GM12892 (cell line): ENCODE measurements at regions not wholly inside any gene's neighbourhood (a gene's known extent, or its start where the extent isn't known, plus 50 kb on each side); places are given as distances from the start of the nearest gene placed in this dataset.

Experiments
- DNase-seq: peaks from one replicate; pipeline ENCODE4 v3.0.0; 2011; ENCODE audit not compliant: insufficient read length
- FAIRE-seq: peaks from 2 replicates; lab custom pipeline; 2011; peaks lifted over from hg19 to GRCh38; lab: Jason Lieb, UNC
- POLR2A ChIP-seq: IDR thresholded peaks from 2 replicates; pipeline ENCODE4 v1.6.1; 2011; ENCODE audit warnings: low read depth, low read length, control low read depth
- POLR2AphosphoS5 ChIP-seq: IDR thresholded peaks from 2 replicates; pipeline ENCODE4 v1.6.1; 2011; ENCODE audit warnings: low read depth, low read length, control low read depth
- TAF1 ChIP-seq: IDR thresholded peaks from 2 replicates; pipeline ENCODE4 v1.6.1; 2011; ENCODE audit warnings: low read depth, mild to moderate bottlenecking, control low read depth, low read length, borderline replicate concordance

- TF ChIP-seq POLR2AphosphoS5 = no peak
- no peak for TF ChIP-seq POLR2A
- no peak for TF ChIP-seq TAF1
- DNase-seq = no peak
- FAIRE-seq = no peak
Measured at GRCh38 chr6:66605011-66605410, 898.0 kb upstream of the EYS start.

- DNase-seq (no peak), FAIRE-seq (no peak)
- TF ChIP-seq POLR2A = no peak
- no peak for TF ChIP-seq POLR2AphosphoS5
- TF ChIP-seq TAF1 = no peak
Measured at GRCh38 chr6:66599541-66599940, 892.5 kb upstream of the EYS start.

GRCh38 chr6:66578362-66578761 lies 871.3 kb upstream of the EYS start:
- TF ChIP-seq POLR2AphosphoS5 (no peak), POLR2A (no peak)
- FAIRE-seq = no peak

GRCh38 chr6:66568271-66568670 lies 861.2 kb upstream of the EYS start:
- TF ChIP-seq POLR2A = no peak
- TF ChIP-seq POLR2AphosphoS5 = no peak
- no peak for TF ChIP-seq TAF1
- DNase-seq = no peak
- FAIRE-seq = no peak

More at GRCh38 chr6:66578362-66578761, 871.3 kb upstream of the EYS start:
- no peak for DNase-seq

- TF ChIP-seq POLR2A = no peak
- TF ChIP-seq TAF1 = no peak
- no peak for TF ChIP-seq POLR2AphosphoS5
- no peak for FAIRE-seq
- DNase-seq = no peak
Measured at GRCh38 chr6:66561479-66561878, 854.5 kb upstream of the EYS start.

- FAIRE-seq (no peak), DNase-seq (no peak)
- no peak for TF ChIP-seq POLR2A
- TF ChIP-seq TAF1 = no peak
- TF ChIP-seq POLR2AphosphoS5 = no peak
Measured at GRCh38 chr6:66558189-66558588, 851.2 kb upstream of the EYS start.

- FAIRE-seq (no peak), DNase-seq (no peak)
- TF ChIP-seq TAF1 (no peak), POLR2A (no peak), POLR2AphosphoS5 (no peak)
Measured at GRCh38 chr6:66556936-66557335, 849.9 kb upstream of the EYS start.

GRCh38 chr6:66555082-66555481 lies 848.1 kb upstream of the EYS start:
- FAIRE-seq = no peak
- no peak for DNase-seq
- TF ChIP-seq POLR2A = no peak
- no peak for TF ChIP-seq TAF1
- TF ChIP-seq POLR2AphosphoS5 = no peak

GRCh38 chr6:66553441-66553840 lies 846.4 kb upstream of the EYS start:
- DNase-seq (no peak), FAIRE-seq (no peak)
- TF ChIP-seq TAF1 (no peak), POLR2A (no peak), POLR2AphosphoS5 (no peak)

GRCh38 chr6:66538551-66539135 lies 831.6 kb upstream of the EYS start:
- no peak for DNase-seq
- TF ChIP-seq POLR2AphosphoS5 (no peak), TAF1 (no peak), POLR2A (no peak)

GRCh38 chr6:66533921-66534404 lies 826.9 kb upstream of the EYS start:
- TF ChIP-seq TAF1 = no peak
- no peak for TF ChIP-seq POLR2AphosphoS5
- TF ChIP-seq POLR2A = no peak
- no peak for FAIRE-seq
- no peak for DNase-seq

More at GRCh38 chr6:66538551-66539135, 831.6 kb upstream of the EYS start:
- no peak for FAIRE-seq

GRCh38 chr6:66526061-66526460 lies 819.0 kb upstream of the EYS start:
- DNase-seq (no peak), FAIRE-seq (no peak)
- TF ChIP-seq POLR2AphosphoS5 (no peak), POLR2A (no peak), TAF1 (no peak)
